BLaER1 treated with 17β-estradiol and CSF1 and Interleukin-3, amounts not matched to agents 10 nM and 100 nM (cell line): ENCODE measurements at regions not wholly inside any gene's neighbourhood (a gene's known extent, or its start where the extent isn't known, plus 50 kb on each side); places are given as distances from the start of the nearest gene placed in this dataset.
A peak's percentile ranks its signal among the peaks of the same experiment; 100 is the strongest.
"Not testable (repeated sequence)": the region's sequence is repeated elsewhere in the genome, so short reads cannot be mapped to it uniquely, and the experiment has no call there.

Source experiments
- H3K27ac ChIP-seq, 11 experiments: shearing (Covaris generic); formaldehyde crosslinking; 2 replicates each; pipeline ENCODE4 v1.8.1; 2022
- H3K27me3 ChIP-seq, 11 experiments: shearing (Covaris generic); formaldehyde crosslinking; 2 replicates each; pipeline ENCODE4 v1.8.1; 2022
- H3K36me3 ChIP-seq, 11 experiments: shearing (Covaris generic); formaldehyde crosslinking; 2 replicates each; pipeline ENCODE4 v1.8.1; 2022
- H3K4me1 ChIP-seq, 10 experiments: shearing (Covaris generic); formaldehyde crosslinking; 2 replicates each; pipeline ENCODE4 v1.8.1; 2022
- H3K4me2 ChIP-seq, 11 experiments: shearing (Covaris generic); formaldehyde crosslinking; 2 replicates each; pipeline ENCODE4 v1.8.1; 2022
- H3K4me3 ChIP-seq, 10 experiments: shearing (Covaris generic); formaldehyde crosslinking; 2 replicates each; pipeline ENCODE4 v1.8.1; 2022
- H3K9ac ChIP-seq, 11 experiments: shearing (Covaris generic); formaldehyde crosslinking; 2 replicates each; pipeline ENCODE4 v1.8.1; 2022
- H3K9me3 ChIP-seq, 11 experiments: shearing (Covaris generic); formaldehyde crosslinking; replicated peaks in 1 of 11; 2 replicates each; pipeline ENCODE4 v1.8.1; 2022
- H4K20me1 ChIP-seq, 11 experiments: shearing (Covaris generic); formaldehyde crosslinking; 2 replicates each; pipeline ENCODE4 v1.8.1; 2022
- Cebpa-rat ChIP-seq, 11 experiments: shearing (Covaris generic); IDR thresholded peaks; 2 replicates each; pipeline ENCODE4 v1.8.1; 2022

GRCh38 chr4:124854968-124855367 lies 142.4 kb upstream of the ANKRD50 start:
- peak overlapping the region in 2 of 11 experiments; percentile 18 to 30; a peak in 3 of 22 replicates for H3K4me2 ChIP-seq
- no peak for TF ChIP-seq Cebpa-rat (IDR thresholded peaks at IDR 0.05)
- no peak overlapping the region for H3K9ac ChIP-seq
- no peak overlapping the region for H3K27ac ChIP-seq
- no peak overlapping the region for H3K4me3 ChIP-seq
- H4K20me1 ChIP-seq, result no peaks in the 10 kb centered on the region
- H3K9me3 ChIP-seq, result no peaks in the 10 kb centered on the region
- peaks cover 0 to 11% (median 0%) of the 10 kb centered on the region in 10 experiments; a peak in 4 of 20 replicates for H3K4me1 ChIP-seq
- no peaks in the 10 kb centered on the region for H3K36me3 ChIP-seq
- no peaks in the 10 kb centered on the region for H3K27me3 ChIP-seq

GRCh38 chr4:124851741-124852140 lies 139.2 kb upstream of the ANKRD50 start:
- no peak overlapping the region for H3K27ac ChIP-seq
- no peaks in the 10 kb centered on the region for H3K36me3 ChIP-seq
- peaks cover 0 to 11% (median 0%) of the 10 kb centered on the region in 10 experiments; a peak in 4 of 20 replicates for H3K4me1 ChIP-seq
- H3K27me3 ChIP-seq, result no peaks in the 10 kb centered on the region
- TF ChIP-seq Cebpa-rat (IDR thresholded peaks at IDR 0.05), result no peak
- H3K4me3 ChIP-seq, result no peak overlapping the region
- no peaks in the 10 kb centered on the region for H4K20me1 ChIP-seq
- no peak overlapping the region for H3K4me2 ChIP-seq
- no peak overlapping the region for H3K9ac ChIP-seq
- H3K9me3 ChIP-seq, result no peaks in the 10 kb centered on the region

GRCh38 chr4:124846306-124846705 lies 133.8 kb upstream of the ANKRD50 start:
- Histone ChIP-seq H3K4me3 (no peak overlapping the region), H3K9me3 (peaks cover 2 to 11% (median 9%) of the 10 kb centered on the region in 11 experiments; a peak in 12 of 22 replicates), H4K20me1 (no peaks in the 10 kb centered on the region), H3K36me3 (no peaks in the 10 kb centered on the region), H3K4me2 (no peak overlapping the region), H3K4me1 (no peaks in the 10 kb centered on the region), H3K27me3 (no peaks in the 10 kb centered on the region), H3K9ac (no peak overlapping the region), H3K27ac (no peak overlapping the region)
- TF ChIP-seq Cebpa-rat (IDR thresholded peaks at IDR 0.05), result no peak

GRCh38 chr4:124839786-124840390 lies 127.4 kb upstream of the ANKRD50 start:
- TF ChIP-seq Cebpa-rat (IDR thresholded peaks at IDR 0.05), result no peak

GRCh38 chr4:124833831-124834505 lies 121.4 kb upstream of the ANKRD50 start:
- H3K27me3 ChIP-seq, result no peaks in the 10 kb centered on the region

More at GRCh38 chr4:124839786-124840390, 127.4 kb upstream of the ANKRD50 start:
- Histone ChIP-seq H3K4me3 (no peak overlapping the region), H3K9me3 (peaks cover 41 to 52% (median 48%) of the 10 kb centered on the region in 11 experiments), H3K27me3 (no peaks in the 10 kb centered on the region), H3K4me1 (no peaks in the 10 kb centered on the region), H4K20me1 (no peaks in the 10 kb centered on the region), H3K4me2 (no peak overlapping the region), H3K27ac (no peak overlapping the region), H3K36me3 (no peaks in the 10 kb centered on the region), H3K9ac (no peak overlapping the region)

GRCh38 chr4:124828382-124828781 lies 115.8 kb upstream of the ANKRD50 start:
- TF ChIP-seq Cebpa-rat (IDR thresholded peaks at IDR 0.05), result no peak
- H3K36me3 ChIP-seq, result no peaks in the 10 kb centered on the region
- no peak overlapping the region for H3K9ac ChIP-seq
- H3K9me3 ChIP-seq, result no peaks in the 10 kb centered on the region
- no peak overlapping the region for H3K4me3 ChIP-seq
- H3K27me3 ChIP-seq, result no peaks in the 10 kb centered on the region
- no peak overlapping the region for H3K4me2 ChIP-seq
- H3K4me1 ChIP-seq, result no peaks in the 10 kb centered on the region
- no peaks in the 10 kb centered on the region for H4K20me1 ChIP-seq
- H3K27ac ChIP-seq, result no peak overlapping the region

More at GRCh38 chr4:124833831-124834505, 121.4 kb upstream of the ANKRD50 start:
- Histone ChIP-seq H3K9me3 (peaks cover 12 to 22% (median 18%) of the 10 kb centered on the region in 11 experiments), H4K20me1 (no peaks in the 10 kb centered on the region), H3K36me3 (no peaks in the 10 kb centered on the region), H3K27ac (no peak overlapping the region), H3K4me3 (no peak overlapping the region), H3K4me1 (no peaks in the 10 kb centered on the region), H3K9ac (no peak overlapping the region), H3K4me2 (no peak overlapping the region)
- no peak for TF ChIP-seq Cebpa-rat (IDR thresholded peaks at IDR 0.05)

GRCh38 chr4:124817531-124817930 lies 105.0 kb upstream of the ANKRD50 start:
- Histone ChIP-seq H3K36me3 (no peaks in the 10 kb centered on the region), H3K9me3 (peaks cover 0 to 21% (median 4%) of the 10 kb centered on the region in 11 experiments; a peak in 13 of 22 replicates), H4K20me1 (no peaks in the 10 kb centered on the region), H3K9ac (no peak overlapping the region), H3K4me2 (no peak overlapping the region), H3K27ac (no peak overlapping the region), H3K4me3 (no peak overlapping the region), H3K27me3 (no peaks in the 10 kb centered on the region), H3K4me1 (no peaks in the 10 kb centered on the region)
- TF ChIP-seq Cebpa-rat (IDR thresholded peaks at IDR 0.05), result no peak

- H3K27me3 ChIP-seq, H3K27ac ChIP-seq, H3K9ac ChIP-seq, H3K4me3 ChIP-seq, H4K20me1 ChIP-seq, H3K4me2 ChIP-seq, H3K36me3 ChIP-seq, H3K4me1 ChIP-seq: not testable (repeated sequence)
- peaks cover 11 to 21% (median 17%) of the 10 kb centered on the region in 11 experiments for H3K9me3 ChIP-seq
These were observed 99.7 kb upstream of the ANKRD50 start for GRCh38 chr4:124812203-124812602.

- Histone ChIP-seq H3K27ac (no peak overlapping the region), H4K20me1 (no peaks in the 10 kb centered on the region), H3K4me2 (no peak overlapping the region), H3K36me3 (no peaks in the 10 kb centered on the region), H3K4me3 (no peak overlapping the region), H3K9ac (no peak overlapping the region), H3K9me3 (peaks cover 11 to 21% (median 17%) of the 10 kb centered on the region in 11 experiments), H3K4me1 (no peaks in the 10 kb centered on the region), H3K27me3 (no peaks in the 10 kb centered on the region)
- TF ChIP-seq Cebpa-rat (IDR thresholded peaks at IDR 0.05), result no peak
These were observed 98.3 kb upstream of the ANKRD50 start for GRCh38 chr4:124810827-124811226.

- no peak overlapping the region for H3K27ac ChIP-seq
- H3K27me3 ChIP-seq, result no peaks in the 10 kb centered on the region
- no peaks in the 10 kb centered on the region for H3K4me1 ChIP-seq
- peaks cover 9 to 16% (median 11%) of the 10 kb centered on the region in 11 experiments for H3K9me3 ChIP-seq
- H3K36me3 ChIP-seq, result no peaks in the 10 kb centered on the region
- TF ChIP-seq Cebpa-rat (IDR thresholded peaks at IDR 0.05), result no peak
- no peak overlapping the region for H3K9ac ChIP-seq
- no peak overlapping the region for H3K4me3 ChIP-seq
- no peaks in the 10 kb centered on the region for H4K20me1 ChIP-seq
- H3K4me2 ChIP-seq, result no peak overlapping the region
These were observed 94.9 kb upstream of the ANKRD50 start for GRCh38 chr4:124807421-124807820.
